LNCaP clone FGC (cell line): ENCODE measurements at regions not wholly inside any gene's neighbourhood (a gene's known extent, or its start where the extent isn't known, plus 50 kb on each side); places are given as distances from the start of the nearest gene placed in this dataset.
A peak's percentile ranks its signal among the peaks of the same experiment; 100 is the strongest.

ENCODE experiments used
- DNase-seq: peaks from one replicate; pipeline ENCODE4 v3.0.0-alpha.2; 2011; ENCODE audit warnings: low read depth
- H3K4me3 ChIP-seq: 2 replicates; pipeline ENCODE4 v1.5.1; 2011; ENCODE audit warnings: mild to moderate bottlenecking, low read depth, low read length, control low read depth
- TF ChIP-seq, protein P1 (sequence below): IDR thresholded peaks from 2 replicates; pipeline ENCODE4 v1.5.1; 2012; ENCODE audit warnings: mild to moderate bottlenecking; ENCODE audit not compliant: control insufficient read depth, insufficient read depth; ENCODE audit errors: extremely low read depth

DNA sequence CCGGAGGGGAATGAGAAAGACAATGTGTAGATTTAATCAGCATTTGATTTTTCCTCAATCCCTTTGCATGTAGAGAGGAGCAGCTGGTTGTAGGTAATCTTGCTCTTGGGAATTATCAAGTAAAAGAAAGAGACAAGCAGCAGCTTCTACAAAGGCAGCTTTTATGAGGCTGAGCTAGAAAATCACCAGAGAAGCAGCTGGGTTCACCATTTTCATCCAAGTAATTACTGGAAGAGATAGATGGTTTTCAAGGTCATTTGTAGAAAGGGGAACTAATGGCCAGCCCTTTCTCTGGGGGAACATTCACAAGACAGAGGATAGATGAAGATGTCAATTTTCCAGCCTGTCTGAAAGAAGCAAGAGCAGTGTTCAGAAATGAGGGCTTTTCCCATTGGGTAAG lies 113.0 kb downstream of the RND3 start:
- DNase-seq: no peak
- H3K4me3 ChIP-seq: no peak overlapping the region
- TF ChIP-seq, protein P1, sequence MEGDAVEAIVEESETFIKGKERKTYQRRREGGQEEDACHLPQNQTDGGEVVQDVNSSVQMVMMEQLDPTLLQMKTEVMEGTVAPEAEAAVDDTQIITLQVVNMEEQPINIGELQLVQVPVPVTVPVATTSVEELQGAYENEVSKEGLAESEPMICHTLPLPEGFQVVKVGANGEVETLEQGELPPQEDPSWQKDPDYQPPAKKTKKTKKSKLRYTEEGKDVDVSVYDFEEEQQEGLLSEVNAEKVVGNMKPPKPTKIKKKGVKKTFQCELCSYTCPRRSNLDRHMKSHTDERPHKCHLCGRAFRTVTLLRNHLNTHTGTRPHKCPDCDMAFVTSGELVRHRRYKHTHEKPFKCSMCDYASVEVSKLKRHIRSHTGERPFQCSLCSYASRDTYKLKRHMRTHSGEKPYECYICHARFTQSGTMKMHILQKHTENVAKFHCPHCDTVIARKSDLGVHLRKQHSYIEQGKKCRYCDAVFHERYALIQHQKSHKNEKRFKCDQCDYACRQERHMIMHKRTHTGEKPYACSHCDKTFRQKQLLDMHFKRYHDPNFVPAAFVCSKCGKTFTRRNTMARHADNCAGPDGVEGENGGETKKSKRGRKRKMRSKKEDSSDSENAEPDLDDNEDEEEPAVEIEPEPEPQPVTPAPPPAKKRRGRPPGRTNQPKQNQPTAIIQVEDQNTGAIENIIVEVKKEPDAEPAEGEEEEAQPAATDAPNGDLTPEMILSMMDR: no peak

DNA sequence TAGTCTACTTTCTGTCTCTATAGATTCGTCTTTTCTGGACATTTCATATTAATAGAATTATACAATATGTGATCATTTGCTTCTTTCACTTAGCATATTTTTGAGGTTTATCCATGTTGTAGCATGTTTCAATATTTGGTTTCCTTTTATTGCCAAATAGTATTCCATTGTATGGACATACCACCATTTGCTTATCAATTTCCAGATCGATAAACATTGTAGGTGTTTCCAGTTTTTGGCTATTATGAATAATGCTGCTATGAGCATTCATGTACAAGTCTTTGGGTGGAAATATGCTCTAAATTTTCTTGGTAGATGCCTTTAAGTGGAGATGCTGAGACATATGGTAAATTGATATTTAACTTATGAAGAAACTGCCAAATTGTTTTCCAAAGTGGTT lies 114.1 kb downstream of the RND3 start:
- DNase-seq: no peak
- TF ChIP-seq, protein P1: no peak
- no peak overlapping the region for H3K4me3 ChIP-seq

DNA sequence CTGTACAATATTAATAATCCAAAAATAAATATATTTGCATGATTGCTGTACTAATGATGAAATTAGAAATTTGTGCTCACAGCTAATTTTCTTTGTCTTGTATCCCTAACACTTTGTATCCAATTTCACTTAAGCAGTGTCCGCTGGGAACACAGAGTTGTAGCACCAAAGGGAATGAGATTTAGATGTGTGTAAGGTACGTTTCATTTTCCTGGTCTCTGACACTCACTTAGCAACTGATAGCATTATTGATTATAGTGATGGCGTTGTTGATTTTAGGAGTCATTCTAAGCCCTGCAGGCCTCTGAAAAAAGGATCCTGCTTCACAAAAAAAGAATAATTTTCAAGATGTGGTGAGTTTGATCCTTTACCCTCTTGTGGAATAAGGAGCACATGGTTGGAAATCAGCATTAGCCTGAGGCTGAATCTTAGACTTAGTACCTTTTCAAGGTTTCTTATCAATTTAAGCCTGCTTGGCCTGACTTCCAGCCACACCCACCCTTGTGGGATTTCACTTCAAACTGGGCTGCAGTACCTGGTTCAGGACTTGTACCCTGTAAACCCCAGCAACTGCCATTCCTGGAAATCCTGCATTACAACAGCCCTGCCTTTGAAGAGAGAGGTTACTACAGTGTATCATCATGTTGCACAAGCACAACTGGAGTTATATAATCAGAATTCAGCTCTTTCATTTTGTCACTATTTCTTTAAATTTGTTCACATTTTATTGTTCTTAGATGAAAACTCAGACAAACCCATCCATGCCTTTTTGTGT lies 116.2 kb downstream of the RND3 start:
- TF ChIP-seq, protein P1: no peak
- no peak overlapping the region for H3K4me3 ChIP-seq
- no peak for DNase-seq

DNA sequence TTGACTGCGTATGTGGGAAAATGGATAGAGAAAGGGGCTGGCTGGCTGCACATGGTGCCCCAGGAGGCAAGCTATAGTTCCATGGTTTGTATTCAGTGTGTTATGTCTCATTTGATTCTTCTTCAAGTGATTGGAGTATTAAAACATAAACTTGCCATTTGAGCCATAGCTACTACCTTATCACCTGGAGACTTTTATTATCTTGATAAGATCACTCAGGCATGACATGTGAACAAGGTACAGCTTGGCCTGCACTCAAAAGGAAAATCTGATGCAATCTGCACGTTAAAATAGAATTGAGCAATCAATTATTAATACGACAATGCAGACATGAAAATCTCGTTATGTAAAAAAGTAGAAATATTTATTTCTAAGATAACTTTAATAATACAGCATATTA lies 116.9 kb downstream of the RND3 start:
- TF ChIP-seq, protein P1: no peak
- DNase-seq: peak; percentile 36
- H3K4me3 ChIP-seq: no peak overlapping the region

DNA sequence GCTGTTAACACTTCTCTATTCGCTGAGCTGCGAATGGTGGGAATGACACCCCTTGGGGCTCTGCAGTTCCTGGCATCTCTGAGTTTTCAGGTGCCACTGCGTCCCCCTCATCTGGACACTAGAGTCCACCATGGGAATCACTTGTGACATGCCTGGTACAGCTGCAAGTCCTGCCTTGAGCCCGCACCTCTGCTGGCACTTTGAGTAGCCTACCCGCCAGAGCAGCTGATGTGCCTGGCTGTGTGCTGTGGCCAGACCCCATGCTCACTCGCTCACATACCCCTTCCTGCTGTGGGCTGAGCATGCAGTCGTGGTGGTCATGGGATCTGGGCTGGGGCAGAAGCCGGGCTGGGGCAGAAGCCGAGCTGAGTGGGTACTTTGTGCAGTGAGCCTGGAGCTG lies 117.6 kb downstream of the RND3 start:
- no peak overlapping the region for H3K4me3 ChIP-seq
- no peak for DNase-seq
- TF ChIP-seq, protein P1: no peak

DNA sequence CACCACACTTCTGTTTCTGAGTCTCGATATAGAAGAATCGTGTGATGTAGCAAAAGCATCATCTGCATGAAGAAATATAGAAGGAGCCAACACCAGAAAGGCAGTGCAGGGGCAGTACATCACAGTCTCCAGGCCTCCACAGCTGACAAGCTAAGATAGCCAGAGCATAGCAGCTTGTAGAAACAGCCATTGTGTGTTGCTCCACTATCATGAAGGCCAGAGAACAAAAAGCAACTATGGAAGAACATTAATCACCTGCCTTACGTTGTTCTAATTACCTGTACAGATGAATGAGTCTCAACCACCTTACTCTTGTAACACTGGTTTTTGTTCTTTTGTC lies 129.0 kb downstream of the RND3 start:
- DNase-seq: no peak
- H3K4me3 ChIP-seq: no peak overlapping the region
- TF ChIP-seq, protein P1: no peak
